OCI-LY3 (cell line): ENCODE measurements at regions not wholly inside any gene's neighbourhood (a gene's known extent, or its start where the extent isn't known, plus 50 kb on each side); places are given as distances from the start of the nearest gene placed in this dataset.

Experiments
- H2AFZ ChIP-seq: fragments of 200-600, 300-600 bp; shearing (Covaris generic); 2 replicates; pipeline ENCODE4 v1.6.0; 2014; ENCODE audit warnings: antibody characterized with exemption, low read depth, low read length
- H3K27ac ChIP-seq: fragments of 200-600, 300-600 bp; sonication (generic); 2 replicates; pipeline ENCODE4 v1.5.1; 2014; ENCODE audit warnings: mild to moderate bottlenecking, low read length, moderate library complexity, mixed read lengths
- H3K27me3 ChIP-seq: fragments of 200-600, 300-600 bp; sonication (generic); 2 replicates; pipeline ENCODE4 v1.6.1; 2014; ENCODE audit warnings: low read depth, low read length, mixed read lengths
- H3K36me3 ChIP-seq: fragments of 200-600, 300-600 bp; sonication (generic); replicated peaks from 2 replicates; pipeline ENCODE3; 2014; ENCODE audit warnings: low read depth, low read length, mixed read lengths
- H3K4me1 ChIP-seq: fragments of 300-600, 200-600 bp; sonication (generic); 2 replicates; pipeline ENCODE4 v1.6.1; 2014; ENCODE audit warnings: low read length, mixed read lengths
- H3K4me2 ChIP-seq: fragments of 200-600, 300-600 bp; sonication (generic); 2 replicates; pipeline ENCODE4 v1.6.1; 2014; ENCODE audit warnings: low read length, mixed read lengths
- H3K4me3 ChIP-seq: fragments of 300-600, 200-600 bp; sonication (generic); 2 replicates; pipeline ENCODE4 v1.5.1; 2014; ENCODE audit warnings: antibody characterized with exemption, mild to moderate bottlenecking, low read length, moderate library complexity
- H3K79me2 ChIP-seq: fragments of 300-600, 200-600 bp; shearing (Covaris generic); 2 replicates; pipeline ENCODE4 v1.6.1; 2014; ENCODE audit warnings: mild to moderate bottlenecking, low read length, mixed read lengths
- H3K9ac ChIP-seq: fragments of 300-600, 200-600 bp; shearing (Covaris generic); 2 replicates; pipeline ENCODE4 v1.6.0; 2014; ENCODE audit warnings: mild to moderate bottlenecking, low read length, moderate library complexity
- H3K9me3 ChIP-seq: fragments of 200-600, 300-600 bp; shearing (Covaris generic); 2 replicates; pipeline ENCODE4 v1.6.1; 2014; ENCODE audit warnings: low read length, mixed read lengths; ENCODE audit not compliant: insufficient read depth
- H4K20me1 ChIP-seq: fragments of 200-600, 300-600 bp; sonication (generic); 2 replicates; pipeline ENCODE4 v1.6.1; 2016; ENCODE audit warnings: low read length, mixed read lengths; ENCODE audit not compliant: insufficient read depth
- CTCF ChIP-seq: fragments of 200-600, 300-600 bp; sonication (generic); IDR thresholded peaks from 2 replicates; pipeline ENCODE4 v1.5.1; 2014; ENCODE audit warnings: antibody characterized with exemption, low read length, low read depth
- EZH2phosphoT487 ChIP-seq: fragments of 200-600 bp; shearing (Covaris generic); IDR thresholded peaks from 2 replicates; pipeline ENCODE4 v1.6.1; 2018; ENCODE audit warnings: antibody characterized with exemption, mixed run types, low read depth

GRCh38 chr21:38625000-38625399 lies 126.7 kb upstream of the ERG start:
- Histone ChIP-seq H3K4me3 (no peak overlapping the region), H3K79me2 (no peaks in the 10 kb centered on the region), H3K4me1 (no peaks in the 10 kb centered on the region), H3K36me3 (no peaks in the 10 kb centered on the region), H2AFZ (no peak overlapping the region), H3K9me3 (no peaks in the 10 kb centered on the region), H4K20me1 (no peaks in the 10 kb centered on the region), H3K4me2 (no peak overlapping the region), H3K27ac (no peak overlapping the region), H3K27me3 (no peaks in the 10 kb centered on the region), H3K9ac (no peak overlapping the region)
- TF ChIP-seq CTCF (no peak), EZH2phosphoT487 (no peak)

- Histone ChIP-seq H3K79me2 (no peaks in the 10 kb centered on the region), H3K9me3 (no peaks in the 10 kb centered on the region), H3K27ac (no peak overlapping the region), H3K9ac (no peak overlapping the region), H4K20me1 (no peaks in the 10 kb centered on the region), H3K4me2 (no peak overlapping the region), H2AFZ (no peak overlapping the region), H3K36me3 (no peaks in the 10 kb centered on the region), H3K27me3 (no peaks in the 10 kb centered on the region), H3K4me3 (no peak overlapping the region), H3K4me1 (no peaks in the 10 kb centered on the region)
- TF ChIP-seq EZH2phosphoT487 (no peak), CTCF (no peak)
These were observed 128.0 kb upstream of the ERG start for GRCh38 chr21:38626306-38626705.

- H3K9me3 ChIP-seq = no peaks in the 10 kb centered on the region
- TF ChIP-seq EZH2phosphoT487 (no peak), CTCF (no peak)
- no peaks in the 10 kb centered on the region for H3K27me3 ChIP-seq
- no peaks in the 10 kb centered on the region for H4K20me1 ChIP-seq
- H3K36me3 ChIP-seq = no peaks in the 10 kb centered on the region
- H2AFZ ChIP-seq = no peak overlapping the region
- no peaks in the 10 kb centered on the region for H3K4me1 ChIP-seq
- no peak overlapping the region for H3K4me3 ChIP-seq
- H3K9ac ChIP-seq = no peak overlapping the region
- no peak overlapping the region for H3K4me2 ChIP-seq
- H3K79me2 ChIP-seq = no peaks in the 10 kb centered on the region
- H3K27ac ChIP-seq = no peak overlapping the region
These were observed 130.1 kb upstream of the ERG start for GRCh38 chr21:38628349-38628748.

- H3K9ac ChIP-seq = no peak overlapping the region
- no peaks in the 10 kb centered on the region for H4K20me1 ChIP-seq
These were observed 132.9 kb upstream of the ERG start for GRCh38 chr21:38631206-38631605.

More at GRCh38 chr21:38631206-38631605, 132.9 kb upstream of the ERG start:
- H3K4me2 ChIP-seq = no peak overlapping the region
- H3K27me3 ChIP-seq = no peaks in the 10 kb centered on the region
- no peak overlapping the region for H3K27ac ChIP-seq
- no peaks in the 10 kb centered on the region for H3K36me3 ChIP-seq
- H3K4me3 ChIP-seq = no peak overlapping the region
- H3K4me1 ChIP-seq = no peaks in the 10 kb centered on the region
- no peak overlapping the region for H2AFZ ChIP-seq
- no peaks in the 10 kb centered on the region for H3K9me3 ChIP-seq
- no peaks in the 10 kb centered on the region for H3K79me2 ChIP-seq
- no peak for TF ChIP-seq CTCF
- TF ChIP-seq EZH2phosphoT487 = no peak
